Keratinocyte (primary cell): ENCODE measurements at regions not wholly inside any gene's neighbourhood (a gene's known extent, or its start where the extent isn't known, plus 50 kb on each side); places are given as distances from the start of the nearest gene placed in this dataset.

Experiments used
- DNase-seq: peaks from one replicate; pipeline ENCODE4 v3.0.0-alpha.2; 2011; ENCODE audit warnings: low read depth, missing footprints, low spot score
- FAIRE-seq: peaks from 2 replicates; lab custom pipeline; 2011; peaks lifted over from hg19 to GRCh38; lab: Jason Lieb, UNC
- H2AFZ ChIP-seq: 2 replicates; pipeline ENCODE4 v1.6.0; 2012; ENCODE audit warnings: low read length, control low read depth, inconsistent platforms; ENCODE audit not compliant: control insufficient read depth
- H3K27ac ChIP-seq: 2 replicates; pipeline ENCODE4 v1.5.1; 2011; ENCODE audit warnings: low read length; ENCODE audit not compliant: control insufficient read depth, insufficient read depth
- H3K27me3 ChIP-seq: 3 replicates; pipeline ENCODE4 v1.6.0; 2011; ENCODE audit warnings: low read length; ENCODE audit not compliant: control insufficient read depth, insufficient read depth; ENCODE audit errors: extremely low read depth
- H3K36me3 ChIP-seq, 2 experiments: 2 replicates in 1 of 2; 3 replicates in 1 of 2; pipeline ENCODE4 v1.5.1; 2011; ENCODE audit warnings: low read length in 2 of 2, mild to moderate bottlenecking in 1 of 2; ENCODE audit not compliant: control insufficient read depth in 2 of 2, insufficient read depth in 2 of 2; ENCODE audit errors: extremely low read depth in 1 of 2
- H3K4me1 ChIP-seq: 3 replicates; pipeline ENCODE4 v1.5.1; 2011; ENCODE audit warnings: low read length; ENCODE audit not compliant: control insufficient read depth, insufficient read depth; ENCODE audit errors: extremely low read depth
- H3K4me2 ChIP-seq: 3 replicates; pipeline ENCODE4 v1.6.0; 2011; ENCODE audit warnings: low read depth, low read length; ENCODE audit not compliant: control insufficient read depth, insufficient read depth; ENCODE audit errors: extremely low read depth
- H3K4me3 ChIP-seq, 3 experiments: fragments of 200-600 bp in 1 of 3; sonication (generic) in 1 of 3; 2 replicates in 2 of 3; 3 replicates in 1 of 3; pipeline ENCODE4 v1.5.1; 2011 to 2016; ENCODE audit warnings: low read length in 3 of 3, mild to moderate bottlenecking in 3 of 3, control low read depth in 2 of 3, inconsistent platforms in 1 of 3, low read depth in 1 of 3, mixed read lengths in 1 of 3, mixed run types in 1 of 3, moderate library complexity in 1 of 3; ENCODE audit not compliant: control insufficient read depth in 2 of 3, insufficient read depth in 2 of 3; ENCODE audit errors: extremely low read depth in 1 of 3
- H3K79me2 ChIP-seq: 2 replicates; pipeline ENCODE4 v1.6.0; 2012; ENCODE audit warnings: low read length; ENCODE audit not compliant: control insufficient read depth, insufficient read depth
- H3K9ac ChIP-seq: 3 replicates; pipeline ENCODE4 v1.6.0; 2011; ENCODE audit warnings: low read length; ENCODE audit not compliant: control insufficient read depth, insufficient read depth; ENCODE audit errors: extremely low read depth
- H3K9me1 ChIP-seq: 3 replicates; pipeline ENCODE4 v1.6.0; 2011; ENCODE audit warnings: low read length; ENCODE audit not compliant: control insufficient read depth, insufficient read depth; ENCODE audit errors: extremely low read depth
- H3K9me3 ChIP-seq: 2 replicates; pipeline ENCODE4 v1.5.1; 2012; ENCODE audit warnings: low read depth, low read length; ENCODE audit not compliant: control insufficient read depth
- H4K20me1 ChIP-seq: 3 replicates; pipeline ENCODE4 v1.6.0; 2011; ENCODE audit warnings: low read length; ENCODE audit not compliant: control insufficient read depth, insufficient read depth; ENCODE audit errors: extremely low read depth
- EZH2 ChIP-seq: IDR thresholded peaks from one replicate; pipeline ENCODE4 v1.6.1; 2012; ENCODE audit warnings: inconsistent platforms, mild to moderate bottlenecking, low read length, moderate library complexity
- dilution Hi-C: fragments of 300-500 bp; cut with MboI; formaldehyde crosslinking; loops from one replicate; pipeline ENCODE4 v1.7.0; 2020; ENCODE audit warnings: low sequenced_read_pairs; ENCODE audit not compliant: extremely low pct_ligation_motif_present
- TF ChIP-seq, protein P1 (sequence below), 3 experiments: IDR thresholded peaks in 1 of 3; conservative IDR thresholded peaks in 1 of 3; optimal IDR thresholded peaks in 1 of 3; 2 replicates in 2 of 3; 3 replicates in 1 of 3; pipeline versions ENCODE3 to v1.5.1; 2011; ENCODE audit warnings: low read length in 3 of 3, mild to moderate bottlenecking in 3 of 3, moderate library complexity in 2 of 3, control low read depth in 1 of 3, inconsistent platforms in 1 of 3; ENCODE audit not compliant: insufficient read depth in 2 of 3; ENCODE audit errors: extremely low read depth in 1 of 3

DNA sequence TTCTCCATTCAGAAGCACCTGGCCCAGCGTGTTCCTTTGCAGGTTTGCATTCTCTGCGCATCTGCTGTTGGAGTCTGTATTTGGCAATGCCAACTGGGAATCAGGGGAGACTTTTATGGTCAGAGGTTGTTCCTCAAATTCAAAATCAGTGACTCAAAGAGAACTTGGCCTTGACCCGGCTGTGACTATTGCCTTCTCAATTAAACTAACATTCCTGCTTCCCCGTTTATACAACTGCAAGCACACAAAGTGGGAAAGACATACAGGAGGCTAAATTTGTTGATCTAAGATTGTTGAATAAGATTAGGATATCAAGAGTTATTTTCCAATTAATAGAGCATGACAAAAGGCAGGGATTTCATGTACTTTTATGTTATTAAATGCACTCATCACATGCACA, 402.4 kb upstream of the IRX2 start:
- H3K27me3 ChIP-seq = no peaks in the 10 kb centered on the region
- H3K4me3 ChIP-seq = no peak overlapping the region
- no peaks in the 10 kb centered on the region for H3K79me2 ChIP-seq
- no peak for FAIRE-seq
- H3K4me2 ChIP-seq = no peak overlapping the region
- no peak overlapping the region for H3K27ac ChIP-seq
- no peak overlapping the region for H3K9ac ChIP-seq
- no peaks in the 10 kb centered on the region for H3K9me1 ChIP-seq
- dilution Hi-C loops = no loop called here
- TF ChIP-seq, protein P1, sequence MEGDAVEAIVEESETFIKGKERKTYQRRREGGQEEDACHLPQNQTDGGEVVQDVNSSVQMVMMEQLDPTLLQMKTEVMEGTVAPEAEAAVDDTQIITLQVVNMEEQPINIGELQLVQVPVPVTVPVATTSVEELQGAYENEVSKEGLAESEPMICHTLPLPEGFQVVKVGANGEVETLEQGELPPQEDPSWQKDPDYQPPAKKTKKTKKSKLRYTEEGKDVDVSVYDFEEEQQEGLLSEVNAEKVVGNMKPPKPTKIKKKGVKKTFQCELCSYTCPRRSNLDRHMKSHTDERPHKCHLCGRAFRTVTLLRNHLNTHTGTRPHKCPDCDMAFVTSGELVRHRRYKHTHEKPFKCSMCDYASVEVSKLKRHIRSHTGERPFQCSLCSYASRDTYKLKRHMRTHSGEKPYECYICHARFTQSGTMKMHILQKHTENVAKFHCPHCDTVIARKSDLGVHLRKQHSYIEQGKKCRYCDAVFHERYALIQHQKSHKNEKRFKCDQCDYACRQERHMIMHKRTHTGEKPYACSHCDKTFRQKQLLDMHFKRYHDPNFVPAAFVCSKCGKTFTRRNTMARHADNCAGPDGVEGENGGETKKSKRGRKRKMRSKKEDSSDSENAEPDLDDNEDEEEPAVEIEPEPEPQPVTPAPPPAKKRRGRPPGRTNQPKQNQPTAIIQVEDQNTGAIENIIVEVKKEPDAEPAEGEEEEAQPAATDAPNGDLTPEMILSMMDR (optimal IDR thresholded peaks at IDR 0.05 in 1 of 3, IDR thresholded peaks at IDR 0.05 in 1 of 3, conservative IDR thresholded peaks at IDR 0.05 in 1 of 3; ENCODE audit: extremely low read depth in 1 of 3, insufficient read depth in 2 of 3, low read length in 3 of 3) = no peak
- no peak for TF ChIP-seq EZH2
- H3K4me1 ChIP-seq = no peaks in the 10 kb centered on the region
- no peaks in the 10 kb centered on the region for H4K20me1 ChIP-seq
- no peaks in the 10 kb centered on the region for H3K36me3 ChIP-seq
- H2AFZ ChIP-seq = no peak overlapping the region
- no peaks in the 10 kb centered on the region for H3K9me3 ChIP-seq
- DNase-seq = no peak

DNA sequence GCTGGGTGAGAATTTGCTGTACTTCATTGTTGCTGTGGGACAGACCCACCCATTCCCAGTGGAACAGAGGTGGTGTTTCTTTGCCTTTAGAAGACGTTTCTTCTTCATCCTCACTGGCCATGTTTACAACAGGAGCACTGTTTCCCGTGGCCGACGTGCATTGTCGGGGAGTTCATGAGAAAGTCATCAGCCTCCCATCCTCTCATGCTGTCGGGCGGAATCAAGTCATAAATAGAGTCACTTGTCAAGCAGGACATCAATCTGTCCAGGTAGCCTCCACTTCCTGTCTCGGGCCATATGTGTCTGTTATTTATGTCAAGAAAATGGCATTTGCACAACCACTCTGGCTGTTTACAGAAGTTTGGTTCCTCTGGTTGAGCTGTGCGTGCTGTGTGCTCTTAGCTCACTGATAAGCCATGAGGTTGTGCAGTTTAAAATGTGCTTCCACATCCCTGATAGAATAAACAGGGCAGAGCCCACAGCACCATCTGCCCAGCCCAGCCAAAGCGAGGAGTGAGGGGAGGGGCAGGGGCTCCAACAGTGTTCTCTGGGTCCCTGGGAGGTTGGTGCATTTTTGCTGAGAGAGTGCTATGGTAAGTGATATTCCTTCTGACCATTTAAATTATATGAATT, 401.9 kb upstream of the IRX2 start:
- Histone ChIP-seq H2AFZ (no peak overlapping the region), H3K4me2 (no peak overlapping the region), H3K9ac (no peak overlapping the region), H3K27me3 (no peaks in the 10 kb centered on the region), H3K9me3 (no peaks in the 10 kb centered on the region), H3K4me1 (no peaks in the 10 kb centered on the region), H4K20me1 (no peaks in the 10 kb centered on the region), H3K4me3 (no peak overlapping the region), H3K9me1 (no peaks in the 10 kb centered on the region), H3K79me2 (no peaks in the 10 kb centered on the region), H3K36me3 (no peaks in the 10 kb centered on the region), H3K27ac (no peak overlapping the region)
- dilution Hi-C loops = no loop called here
- TF ChIP-seq EZH2 = no peak
- TF ChIP-seq, protein P1 (optimal IDR thresholded peaks at IDR 0.05 in 1 of 3, IDR thresholded peaks at IDR 0.05 in 1 of 3, conservative IDR thresholded peaks at IDR 0.05 in 1 of 3; ENCODE audit: extremely low read depth in 1 of 3, insufficient read depth in 2 of 3, low read length in 3 of 3) = no peak
- no peak for DNase-seq
- no peak for FAIRE-seq
